ENCODE measurements at regions not wholly inside any gene's neighbourhood (a gene's known extent, or its start where the extent isn't known, plus 50 kb on each side); places are given as distances from the start of the nearest gene placed in this dataset.

DNA sequence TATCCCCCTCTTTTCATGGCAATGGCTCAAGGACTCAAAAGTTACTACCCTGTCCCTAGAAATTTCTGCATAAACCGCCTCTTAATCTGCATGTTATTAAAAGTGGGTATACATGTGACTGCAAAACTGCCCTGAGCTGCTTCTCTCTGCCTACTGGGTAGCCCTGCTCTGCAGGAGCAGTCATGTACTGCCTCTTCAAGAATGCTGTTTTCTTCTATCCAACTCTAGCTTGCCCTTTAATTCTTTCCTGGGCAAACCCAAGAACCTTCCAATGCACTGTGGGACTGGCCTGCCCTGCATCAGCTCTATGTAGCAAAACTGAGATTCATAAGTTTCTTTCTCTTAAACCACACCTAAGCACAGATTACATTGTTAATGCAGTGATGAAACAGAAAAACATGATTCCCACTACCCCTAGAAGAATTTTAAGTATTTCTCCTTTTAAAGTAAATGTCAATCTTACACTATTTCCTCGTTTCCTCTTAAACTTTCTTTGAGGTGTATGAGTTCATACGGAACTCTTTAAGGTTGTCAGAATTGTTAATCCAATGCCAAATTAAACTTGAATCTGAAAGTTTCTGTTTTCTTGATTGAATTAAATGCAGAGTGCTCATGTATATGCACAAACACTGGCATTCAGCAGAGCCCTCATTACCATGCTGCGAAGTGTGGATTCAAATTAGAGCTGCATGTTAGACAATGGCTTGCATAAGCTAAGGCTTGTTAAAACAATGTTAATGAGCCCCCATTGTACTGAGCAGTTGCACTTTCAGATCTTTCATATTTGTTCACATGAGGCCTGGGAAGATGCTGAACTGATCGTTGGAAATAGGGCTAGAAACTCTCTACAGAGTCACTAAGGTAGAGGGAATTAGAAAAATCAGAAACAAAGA is 669.9 kb upstream of the PCDH20 start:
- Histone ChIP-seq H3K4me3 (no peak overlapping the region), H3K9me3 (no peaks in the 10 kb centered on the region), H3K36me3 (no peaks in the 10 kb centered on the region), H3K4me1 (no peaks in the 10 kb centered on the region), H3K27ac (no peak overlapping the region), H3K27me3 (no peaks in the 10 kb centered on the region)
- TF ChIP-seq POLR2AphosphoS5 (IDR thresholded peaks at IDR 0.05): no peak
- TF ChIP-seq, protein P1, sequence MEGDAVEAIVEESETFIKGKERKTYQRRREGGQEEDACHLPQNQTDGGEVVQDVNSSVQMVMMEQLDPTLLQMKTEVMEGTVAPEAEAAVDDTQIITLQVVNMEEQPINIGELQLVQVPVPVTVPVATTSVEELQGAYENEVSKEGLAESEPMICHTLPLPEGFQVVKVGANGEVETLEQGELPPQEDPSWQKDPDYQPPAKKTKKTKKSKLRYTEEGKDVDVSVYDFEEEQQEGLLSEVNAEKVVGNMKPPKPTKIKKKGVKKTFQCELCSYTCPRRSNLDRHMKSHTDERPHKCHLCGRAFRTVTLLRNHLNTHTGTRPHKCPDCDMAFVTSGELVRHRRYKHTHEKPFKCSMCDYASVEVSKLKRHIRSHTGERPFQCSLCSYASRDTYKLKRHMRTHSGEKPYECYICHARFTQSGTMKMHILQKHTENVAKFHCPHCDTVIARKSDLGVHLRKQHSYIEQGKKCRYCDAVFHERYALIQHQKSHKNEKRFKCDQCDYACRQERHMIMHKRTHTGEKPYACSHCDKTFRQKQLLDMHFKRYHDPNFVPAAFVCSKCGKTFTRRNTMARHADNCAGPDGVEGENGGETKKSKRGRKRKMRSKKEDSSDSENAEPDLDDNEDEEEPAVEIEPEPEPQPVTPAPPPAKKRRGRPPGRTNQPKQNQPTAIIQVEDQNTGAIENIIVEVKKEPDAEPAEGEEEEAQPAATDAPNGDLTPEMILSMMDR (IDR thresholded peaks at IDR 0.05): no peak
- TF ChIP-seq POLR2A (IDR thresholded peaks at IDR 0.05): no peak
- no peak for TF ChIP-seq EP300 (IDR thresholded peaks at IDR 0.05)
- no peak for DNase-seq (ENCODE audit: low spot score in 2 of 2)
- WGBS: 60% methylated on average over 5 of the region's 5 CpGs

DNA sequence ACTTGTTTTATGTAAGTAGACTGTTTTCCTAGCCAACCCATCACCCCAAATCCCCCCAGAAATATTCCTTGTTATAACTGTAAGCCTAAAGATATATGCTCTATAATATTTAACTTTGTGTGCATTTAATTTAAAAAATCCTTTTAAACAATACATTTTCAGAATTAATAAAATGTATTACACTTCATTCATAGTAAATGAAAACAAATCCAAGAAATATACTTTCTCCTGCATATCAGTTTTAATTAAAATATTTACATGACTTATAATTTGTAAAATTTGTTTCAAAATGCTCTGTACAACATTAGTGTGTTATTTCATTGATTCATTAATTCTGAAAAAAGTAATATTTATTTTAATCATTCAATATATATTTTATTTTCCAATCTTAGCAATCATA is 669.1 kb upstream of the PCDH20 start:
- Histone ChIP-seq H3K27me3 (no peaks in the 10 kb centered on the region), H3K4me3 (no peak overlapping the region), H3K27ac (no peak overlapping the region), H3K4me1 (no peaks in the 10 kb centered on the region), H3K36me3 (no peaks in the 10 kb centered on the region), H3K9me3 (no peaks in the 10 kb centered on the region)
- TF ChIP-seq POLR2AphosphoS5 (IDR thresholded peaks at IDR 0.05) (no peak), EP300 (IDR thresholded peaks at IDR 0.05) (no peak), POLR2A (IDR thresholded peaks at IDR 0.05) (no peak)
- TF ChIP-seq, protein P1 (IDR thresholded peaks at IDR 0.05): no peak
- no peak for DNase-seq (ENCODE audit: low spot score in 2 of 2)

DNA sequence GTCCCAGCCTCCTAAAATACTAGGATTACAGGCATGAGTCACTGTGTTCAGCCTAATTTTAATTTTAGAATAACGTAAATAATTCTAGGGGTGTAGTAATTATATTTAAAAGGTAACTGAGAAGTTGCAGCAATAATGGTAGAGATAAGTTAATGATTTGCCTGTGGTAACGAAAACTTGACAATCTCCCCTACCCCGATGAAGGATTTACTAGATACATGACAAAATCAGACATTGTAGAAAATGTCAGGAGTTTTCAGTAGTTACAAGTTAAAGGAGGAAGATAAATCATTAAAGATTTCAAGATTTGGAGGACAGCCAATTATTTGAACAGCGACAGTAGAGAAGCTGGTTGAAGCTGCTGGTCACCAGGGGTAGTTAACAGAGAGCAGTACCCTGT is 652.2 kb upstream of the PCDH20 start:
- DNase-seq (ENCODE audit: low spot score in 2 of 2): no peak
- Histone ChIP-seq H3K36me3 (no peaks in the 10 kb centered on the region), H3K27ac (no peak overlapping the region), H3K9me3 (no peaks in the 10 kb centered on the region), H3K4me1 (no peaks in the 10 kb centered on the region), H3K4me3 (no peak overlapping the region), H3K27me3 (no peaks in the 10 kb centered on the region)
- WGBS: 42% methylated on average over 4 of the region's 4 CpGs
- TF ChIP-seq POLR2A (IDR thresholded peaks at IDR 0.05): no peak
- no peak for TF ChIP-seq EP300 (IDR thresholded peaks at IDR 0.05)
- no peak for TF ChIP-seq POLR2AphosphoS5 (IDR thresholded peaks at IDR 0.05)
- TF ChIP-seq, protein P1 (IDR thresholded peaks at IDR 0.05): no peak

DNA sequence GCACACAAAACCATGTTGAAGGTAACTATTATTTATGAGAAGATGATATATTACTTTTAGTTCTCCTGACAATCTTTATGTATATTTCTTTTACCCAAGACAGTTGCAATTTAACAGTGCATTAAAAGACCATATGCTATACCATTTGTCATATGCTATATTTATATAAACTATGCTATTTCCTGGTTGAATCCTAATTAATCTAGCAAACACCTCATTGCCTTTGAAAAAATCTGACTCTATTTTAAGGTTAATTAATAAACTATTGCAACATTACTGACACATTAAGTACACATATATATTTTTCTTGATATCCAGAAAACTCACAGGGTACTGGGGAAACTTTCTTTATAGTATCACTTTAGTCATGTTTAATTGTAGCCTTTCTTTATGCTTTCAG is 649.4 kb upstream of the PCDH20 start:
- H3K27me3 ChIP-seq: no peaks in the 10 kb centered on the region
- no peak for DNase-seq (ENCODE audit: low spot score in 2 of 2)
- H3K4me3 ChIP-seq: no peak overlapping the region
- no peaks in the 10 kb centered on the region for H3K36me3 ChIP-seq
- H3K9me3 ChIP-seq: no peaks in the 10 kb centered on the region
- H3K4me1 ChIP-seq: no peaks in the 10 kb centered on the region
- no peak overlapping the region for H3K27ac ChIP-seq
- TF ChIP-seq EP300 (IDR thresholded peaks at IDR 0.05): no peak
- TF ChIP-seq POLR2A (IDR thresholded peaks at IDR 0.05): no peak
- no peak for TF ChIP-seq POLR2AphosphoS5 (IDR thresholded peaks at IDR 0.05)
- TF ChIP-seq, protein P1 (IDR thresholded peaks at IDR 0.05): no peak

DNA sequence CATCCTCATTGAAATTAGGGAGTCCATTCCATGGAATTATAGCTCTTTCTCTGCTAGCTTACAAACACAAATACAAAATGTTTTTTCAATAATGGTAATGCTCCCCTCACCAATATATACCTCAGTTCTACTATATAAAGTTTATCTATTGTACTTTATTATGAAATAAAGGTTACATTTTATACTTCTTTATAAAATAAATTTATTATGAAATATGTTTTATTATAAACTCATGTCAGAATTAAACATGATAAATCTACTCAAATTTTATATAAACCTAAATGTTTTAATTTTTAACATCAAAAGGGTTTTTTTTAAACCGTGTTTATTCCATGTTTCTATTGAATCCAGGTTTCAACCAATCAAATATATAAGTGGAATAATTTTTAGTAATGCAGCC is 646.1 kb upstream of the PCDH20 start:
- no peak for TF ChIP-seq EP300 (IDR thresholded peaks at IDR 0.05)
- no peak for TF ChIP-seq POLR2AphosphoS5 (IDR thresholded peaks at IDR 0.05)
- WGBS: 60% methylated on average over 1 of the region's 1 CpG
- no peak overlapping the region for H3K4me3 ChIP-seq

More for the DNA sequence above, 646.1 kb upstream of the PCDH20 start:
- Histone ChIP-seq H3K36me3 (no peaks in the 10 kb centered on the region), H3K27me3 (no peaks in the 10 kb centered on the region), H3K4me1 (no peaks in the 10 kb centered on the region), H3K27ac (no peak overlapping the region), H3K9me3 (no peaks in the 10 kb centered on the region)
- no peak for DNase-seq (ENCODE audit: low spot score in 2 of 2)

Measured in suprapubic skin (tissue), 4 donors.